ENCODE measurements at regions not wholly inside any gene's neighbourhood (a gene's known extent, or its start where the extent isn't known, plus 50 kb on each side); places are given as distances from the start of the nearest gene placed in this dataset.

DNA sequence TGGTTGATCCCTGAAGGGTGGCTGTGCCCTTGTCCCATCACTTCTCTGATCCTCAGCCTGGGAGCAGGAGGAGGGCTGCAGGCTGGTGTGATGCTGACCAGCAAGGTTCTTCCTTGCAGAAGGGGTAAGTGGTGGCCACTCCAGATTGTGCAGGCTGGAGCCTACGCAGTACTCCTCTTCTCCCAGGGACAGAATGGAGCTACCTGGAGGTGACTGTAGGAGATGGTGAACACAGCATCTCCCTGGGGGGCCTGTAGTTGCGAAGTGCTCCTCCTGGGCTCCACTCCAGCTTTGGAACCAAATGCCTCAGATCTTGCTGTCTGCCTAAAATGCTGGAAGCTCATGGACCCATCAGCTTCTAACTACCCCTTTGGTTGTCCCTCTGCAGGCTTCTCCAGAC lies 323.6 kb upstream of the PODXL start:
- TF ChIP-seq, protein P1, sequence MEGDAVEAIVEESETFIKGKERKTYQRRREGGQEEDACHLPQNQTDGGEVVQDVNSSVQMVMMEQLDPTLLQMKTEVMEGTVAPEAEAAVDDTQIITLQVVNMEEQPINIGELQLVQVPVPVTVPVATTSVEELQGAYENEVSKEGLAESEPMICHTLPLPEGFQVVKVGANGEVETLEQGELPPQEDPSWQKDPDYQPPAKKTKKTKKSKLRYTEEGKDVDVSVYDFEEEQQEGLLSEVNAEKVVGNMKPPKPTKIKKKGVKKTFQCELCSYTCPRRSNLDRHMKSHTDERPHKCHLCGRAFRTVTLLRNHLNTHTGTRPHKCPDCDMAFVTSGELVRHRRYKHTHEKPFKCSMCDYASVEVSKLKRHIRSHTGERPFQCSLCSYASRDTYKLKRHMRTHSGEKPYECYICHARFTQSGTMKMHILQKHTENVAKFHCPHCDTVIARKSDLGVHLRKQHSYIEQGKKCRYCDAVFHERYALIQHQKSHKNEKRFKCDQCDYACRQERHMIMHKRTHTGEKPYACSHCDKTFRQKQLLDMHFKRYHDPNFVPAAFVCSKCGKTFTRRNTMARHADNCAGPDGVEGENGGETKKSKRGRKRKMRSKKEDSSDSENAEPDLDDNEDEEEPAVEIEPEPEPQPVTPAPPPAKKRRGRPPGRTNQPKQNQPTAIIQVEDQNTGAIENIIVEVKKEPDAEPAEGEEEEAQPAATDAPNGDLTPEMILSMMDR (IDR thresholded peaks at IDR 0.05; ENCODE audit: borderline replicate concordance, extremely low read depth, low read length, poor library complexity, severe bottlenecking): no peak
- TF ChIP-seq EZH2 (IDR thresholded peaks at IDR 0.05; ENCODE audit: borderline replicate concordance, low read depth, low read length, severe bottlenecking): no peak
